Upper lobe of right lung (tissue), 1 donor: ENCODE measurements at regions not wholly inside any gene's neighbourhood (a gene's known extent, or its start where the extent isn't known, plus 50 kb on each side); places are given as distances from the start of the nearest gene placed in this dataset.

ENCODE experiments used
- ATAC-seq: fragments of 200-7000 bp; cut with Tn5 transposase; one replicate; pipeline ENCODE4 v1.9.1; 2020; ENCODE audit warnings: mild to moderate bottlenecking, moderate library complexity
- DNase-seq: peaks from one replicate; pipeline ENCODE4 v3.0.0-alpha.2; 2020
- H3K27ac ChIP-seq: fragments of 200-600 bp; one replicate; pipeline ENCODE4 v1.8.0; 2022
- H3K27me3 ChIP-seq: fragments of 200-600 bp; one replicate; pipeline ENCODE4 v1.8.0; 2022; ENCODE audit warnings: mild to moderate bottlenecking
- H3K36me3 ChIP-seq: fragments of 200-600 bp; one replicate; pipeline ENCODE4 v1.8.0; 2022
- H3K4me1 ChIP-seq: fragments of 200-600 bp; one replicate; pipeline ENCODE4 v1.8.0; 2022
- H3K4me3 ChIP-seq: fragments of 200-600 bp; one replicate; pipeline ENCODE4 v1.8.0; 2022; ENCODE audit warnings: mild to moderate bottlenecking
- H3K9me3 ChIP-seq: fragments of 200-600 bp; one replicate; pipeline ENCODE4 v1.8.0; 2022
- CTCF ChIP-seq: fragments of 200-600 bp; IDR thresholded peaks from one replicate; pipeline ENCODE4 v1.8.0; 2022; ENCODE audit warnings: antibody characterized with exemption
- intact Hi-C: fragments of 100-400 bp; cut with DNase I; formaldehyde crosslinking; loops from one replicate; pipeline ENCODE4 v1.11.0; 2022
- donor health status: DM: no; HTN: yes; CAD: no; lungs with severe emphysema.

- intact Hi-C loops: no loop called here
- no peak overlapping the region for H3K4me3 ChIP-seq
- DNase-seq (no peak), ATAC-seq (no peak)
- no peaks in the 10 kb centered on the region for H3K9me3 ChIP-seq
- peaks cover 11% of the 10 kb centered on the region for H3K4me1 ChIP-seq
- no peak overlapping the region for H3K27ac ChIP-seq
- TF ChIP-seq CTCF: no peak
- no peaks in the 10 kb centered on the region for H3K36me3 ChIP-seq
- no peaks in the 10 kb centered on the region for H3K27me3 ChIP-seq
These were observed 116.8 kb downstream of the TES start for GRCh38 chr7:116327135-116327534.

DNA sequence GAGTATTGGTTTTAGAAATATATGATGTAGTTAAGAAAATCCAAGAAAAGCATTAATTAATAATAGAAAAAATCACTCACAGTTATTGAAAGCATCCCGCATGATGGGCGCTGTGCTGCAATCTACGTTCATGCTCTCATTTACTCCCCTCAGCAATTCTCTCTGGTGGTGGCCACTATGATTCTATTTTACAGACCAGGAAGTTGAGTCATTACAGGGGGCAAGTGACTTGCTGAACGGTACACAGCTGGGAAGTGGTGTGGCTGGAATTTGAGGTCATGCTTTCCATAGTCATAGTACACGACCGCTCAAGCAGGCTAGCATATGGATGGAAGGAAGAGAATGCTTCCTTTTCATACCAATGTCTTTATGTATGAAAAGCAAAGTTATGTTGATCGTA, 117.4 kb downstream of the TES start:
- intact Hi-C loops: no loop called here
- no peak for ATAC-seq
- Histone ChIP-seq H3K9me3 (no peaks in the 10 kb centered on the region), H3K4me1 (peaks cover 11% of the 10 kb centered on the region), H3K27me3 (no peaks in the 10 kb centered on the region), H3K27ac (no peak overlapping the region), H3K36me3 (no peaks in the 10 kb centered on the region), H3K4me3 (no peak overlapping the region)
- DNase-seq: no peak
- TF ChIP-seq CTCF: no peak

DNA sequence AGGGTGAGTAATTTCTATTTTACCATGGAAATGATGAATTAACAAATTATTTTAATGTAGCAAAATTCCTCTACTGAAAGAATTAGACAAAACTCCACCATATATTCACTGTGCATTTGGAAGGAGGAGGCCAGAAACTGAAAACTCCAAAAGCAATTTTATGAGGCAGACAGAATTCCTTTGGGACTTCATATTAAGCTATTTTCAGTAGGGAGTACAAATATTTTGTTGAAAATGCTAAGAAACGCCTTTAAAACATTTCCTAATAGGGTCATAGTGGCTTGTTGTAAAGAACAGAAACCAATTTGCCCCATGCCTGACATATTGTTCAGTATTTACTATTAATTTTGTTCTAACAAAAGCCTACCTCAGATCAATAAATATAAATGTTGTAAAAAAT, 117.8 kb downstream of the TES start:
- Histone ChIP-seq H3K4me3 (no peak overlapping the region), H3K27ac (no peak overlapping the region), H3K4me1 (peaks cover 11% of the 10 kb centered on the region), H3K36me3 (no peaks in the 10 kb centered on the region), H3K9me3 (no peaks in the 10 kb centered on the region), H3K27me3 (no peaks in the 10 kb centered on the region)
- no peak for ATAC-seq
- intact Hi-C loops: no loop called here
- no peak for TF ChIP-seq CTCF
- no peak for DNase-seq

DNA sequence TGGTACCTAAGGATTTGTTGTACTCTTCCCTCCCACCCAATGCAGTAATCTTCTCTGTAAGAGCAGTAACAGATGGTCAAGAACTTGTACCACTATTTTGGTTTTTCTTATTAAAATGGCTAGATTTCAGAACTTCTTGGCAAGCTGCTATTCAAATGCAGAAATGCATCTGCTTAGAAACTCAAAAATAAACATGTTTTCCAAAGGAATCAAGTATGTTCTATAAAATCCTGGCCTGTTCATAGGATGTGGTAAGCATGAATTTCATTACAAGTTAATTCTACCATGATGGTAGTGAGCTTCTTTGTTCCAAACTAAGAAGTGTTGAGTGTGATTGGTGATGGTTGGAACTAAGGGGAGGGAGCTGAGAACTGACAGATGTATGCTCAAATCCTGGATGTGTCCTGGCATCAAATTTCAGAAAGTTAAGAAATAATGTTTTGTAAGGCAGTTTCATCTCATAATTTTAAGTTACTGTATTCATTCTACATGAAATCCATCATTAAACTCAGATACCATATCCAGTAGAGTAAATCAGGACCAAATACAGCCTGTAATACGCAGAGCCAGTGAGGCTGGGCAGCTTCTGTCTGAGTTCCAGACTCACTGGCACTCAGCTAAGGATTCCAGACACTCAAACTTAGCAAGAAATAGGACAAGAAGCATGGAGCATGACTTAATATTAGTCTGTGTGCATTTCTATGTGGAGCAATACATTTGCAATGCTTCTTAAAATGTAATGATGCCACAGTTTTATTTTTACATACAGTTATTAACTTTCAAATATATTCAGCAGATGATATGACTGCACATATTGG, 119.6 kb downstream of the TES start:
- H3K9me3 ChIP-seq: no peaks in the 10 kb centered on the region
- intact Hi-C loops: no loop called here
- H3K36me3 ChIP-seq: no peaks in the 10 kb centered on the region
- no peak overlapping the region for H3K4me3 ChIP-seq
- H3K27ac ChIP-seq: no peak overlapping the region
- H3K27me3 ChIP-seq: no peaks in the 10 kb centered on the region
- DNase-seq (no peak), ATAC-seq (peak; percentile 28)
- peaks cover 11% of the 10 kb centered on the region for H3K4me1 ChIP-seq
- no peak for TF ChIP-seq CTCF

DNA sequence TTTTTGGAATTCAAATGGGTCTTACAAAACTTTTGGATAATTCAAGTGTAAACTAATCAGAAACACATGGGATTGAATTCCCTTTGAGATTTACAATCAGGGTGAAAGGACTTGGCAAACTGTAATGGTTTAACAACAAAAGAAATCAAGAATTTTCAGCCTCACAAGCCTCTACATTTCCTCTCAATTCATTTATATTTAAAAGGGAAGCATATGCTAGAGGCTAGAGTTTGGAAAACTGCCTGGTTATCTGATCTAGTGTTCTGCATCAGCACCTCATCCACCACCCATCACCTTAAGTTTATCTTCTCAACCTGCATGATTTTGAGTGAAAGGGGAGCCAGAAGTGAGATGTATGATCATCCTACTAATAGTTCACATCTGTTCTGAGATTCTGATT, 120.7 kb downstream of the TES start:
- ATAC-seq (no peak), DNase-seq (no peak)
- H3K4me3 ChIP-seq: no peak overlapping the region
- intact Hi-C loops: no loop called here
- H3K4me1 ChIP-seq: peaks cover 11% of the 10 kb centered on the region
- no peaks in the 10 kb centered on the region for H3K36me3 ChIP-seq
- H3K27me3 ChIP-seq: no peaks in the 10 kb centered on the region
- H3K27ac ChIP-seq: no peak overlapping the region
- TF ChIP-seq CTCF: no peak
- no peaks in the 10 kb centered on the region for H3K9me3 ChIP-seq
